22Rv1 (cell line): ENCODE measurements at regions not wholly inside any gene's neighbourhood (a gene's known extent, or its start where the extent isn't known, plus 50 kb on each side); places are given as distances from the start of the nearest gene placed in this dataset.

Experiments used
- H3K27ac ChIP-seq: fragments of 450-650 bp; 2 replicates; pipeline ENCODE4 v1.5.1; 2017
- CTCF ChIP-seq: fragments of 450-650 bp; IDR thresholded peaks from 2 replicates; pipeline ENCODE4 v1.5.1; 2017; ENCODE audit warnings: mild to moderate bottlenecking
- ZFX ChIP-seq: fragments of 450-650 bp; IDR thresholded peaks from 2 replicates; pipeline ENCODE4 v1.6.1; 2017; ENCODE audit warnings: antibody characterized with exemption, borderline replicate concordance

GRCh38 chr2:41764919-41765318 is 282.9 kb upstream of the PKDCC start:
- H3K27ac ChIP-seq, result no peak overlapping the region
- no peak for TF ChIP-seq CTCF

- no peak overlapping the region for H3K27ac ChIP-seq
- TF ChIP-seq CTCF (no peak), ZFX (no peak)
Observed at GRCh38 chr2:41768310-41768709, 279.5 kb upstream of the PKDCC start.

- H3K27ac ChIP-seq, result no peak overlapping the region
- TF ChIP-seq CTCF (no peak), ZFX (no peak)
Observed at GRCh38 chr2:41771710-41772109, 276.1 kb upstream of the PKDCC start.

- no peak overlapping the region for H3K27ac ChIP-seq
- no peak for TF ChIP-seq ZFX
- TF ChIP-seq CTCF, result no peak
Observed at GRCh38 chr2:41772697-41773096, 275.1 kb upstream of the PKDCC start.

- no peak for TF ChIP-seq ZFX
- no peak for TF ChIP-seq CTCF
- H3K27ac ChIP-seq, result no peak overlapping the region
Observed at GRCh38 chr2:41774011-41774605, 273.7 kb upstream of the PKDCC start.

GRCh38 chr2:41775366-41776025 is 272.3 kb upstream of the PKDCC start:
- no peak for TF ChIP-seq CTCF
- no peak for TF ChIP-seq ZFX
- H3K27ac ChIP-seq, result no peak overlapping the region

- no peak for TF ChIP-seq ZFX
- TF ChIP-seq CTCF, result no peak
Observed at GRCh38 chr2:41779888-41780287, 267.9 kb upstream of the PKDCC start.

More at GRCh38 chr2:41779888-41780287, 267.9 kb upstream of the PKDCC start:
- H3K27ac ChIP-seq, result no peak overlapping the region
